Common myeloid progenitor, CD34-positive (primary cell): ENCODE measurements at regions not wholly inside any gene's neighbourhood (a gene's known extent, or its start where the extent isn't known, plus 50 kb on each side); places are given as distances from the start of the nearest gene placed in this dataset.

Source experiments
- CTCF ChIA-PET: fragments of 350-600 bp; sonication (Branson Sonifier 250); formaldehyde crosslinking; loops from one replicate; lab custom pipeline; 2021; ENCODE audit warnings: antibody characterized with exemption; lab: Charles Lee
- POLR2A ChIA-PET: fragments of 350-600 bp; sonication (Branson Sonifier 250); formaldehyde crosslinking; loops from one replicate; lab custom pipeline; 2021; ENCODE audit warnings: antibody characterized with exemption; lab: Charles Lee
- DNase-seq, 3 donors: peaks; one replicate each; pipeline versions ENCODE4 v3.0.0 to v3.0.0-alpha.2; 2013
- H3K27ac ChIP-seq, 2 experiments: 1 replicate in 1 of 2; 2 replicates in 1 of 2; pipeline ENCODE4 v1.7.0; 2013; ENCODE audit warnings: inconsistent platforms in 2 of 2, low read length in 2 of 2, mild to moderate bottlenecking in 2 of 2, low read depth in 1 of 2, moderate library complexity in 1 of 2; ENCODE audit not compliant: severe bottlenecking in 2 of 2, insufficient read depth in 1 of 2, poor library complexity in 1 of 2
- H3K27me3 ChIP-seq, 5 experiments: replicated peaks in 2 of 5; 1 replicate in 3 of 5; 2 replicates in 2 of 5; pipeline versions ENCODE4 v1.6.1 to v1.7.0; 2013; ENCODE audit warnings: low read length in 4 of 5, mild to moderate bottlenecking in 2 of 5, moderate library complexity in 2 of 5, inconsistent platforms in 1 of 5; ENCODE audit not compliant: insufficient read depth in 5 of 5, control insufficient read depth in 4 of 5
- H3K36me3 ChIP-seq, 4 experiments: 1 replicate in 2 of 4; 2 replicates in 2 of 4; pipeline versions ENCODE4 v1.6.1 to v1.7.0; 2013; ENCODE audit warnings: low read length in 3 of 4, control low read depth in 1 of 4, mild to moderate bottlenecking in 1 of 4; ENCODE audit not compliant: control insufficient read depth in 4 of 4, insufficient read depth in 4 of 4
- H3K4me1 ChIP-seq, 4 experiments: 1 replicate in 3 of 4; 2 replicates in 1 of 4; pipeline versions ENCODE4 v1.6.1 to v1.7.1; 2013; ENCODE audit warnings: low read length in 3 of 4, mild to moderate bottlenecking in 3 of 4, control low read depth in 1 of 4, inconsistent platforms in 1 of 4, moderate library complexity in 1 of 4; ENCODE audit not compliant: control insufficient read depth in 4 of 4, insufficient read depth in 4 of 4; ENCODE audit errors: control extremely low read depth in 1 of 4
- H3K4me3 ChIP-seq, 7 experiments: 1 replicate in 4 of 7; 2 replicates in 3 of 7; pipeline versions ENCODE4 v1.5.1 to v1.7.0; 2013; ENCODE audit warnings: mild to moderate bottlenecking in 7 of 7, low read length in 6 of 7, moderate library complexity in 6 of 7, inconsistent platforms in 2 of 7, low read depth in 2 of 7, control low read depth in 1 of 7; ENCODE audit not compliant: insufficient read depth in 4 of 7, control insufficient read depth in 1 of 7; ENCODE audit errors: extremely low read depth in 1 of 7
- H3K9me3 ChIP-seq, 5 experiments: 1 replicate in 4 of 5; 2 replicates in 1 of 5; pipeline versions ENCODE4 v1.6.1 to v1.7.1; 2013; ENCODE audit warnings: low read length in 4 of 5, mild to moderate bottlenecking in 2 of 5, inconsistent platforms in 1 of 5, low read depth in 1 of 5, moderate library complexity in 1 of 5; ENCODE audit not compliant: control insufficient read depth in 4 of 5, insufficient read depth in 2 of 5; ENCODE audit errors: control extremely low read depth in 1 of 5
- WGBS: methylation state at CpG from one replicate; pipeline ENCODE4 v1.1.5; 2013; ENCODE audit not compliant: insufficient coverage; 5-methylcytosine and 5-hydroxymethylcytosine counted together

DNA sequence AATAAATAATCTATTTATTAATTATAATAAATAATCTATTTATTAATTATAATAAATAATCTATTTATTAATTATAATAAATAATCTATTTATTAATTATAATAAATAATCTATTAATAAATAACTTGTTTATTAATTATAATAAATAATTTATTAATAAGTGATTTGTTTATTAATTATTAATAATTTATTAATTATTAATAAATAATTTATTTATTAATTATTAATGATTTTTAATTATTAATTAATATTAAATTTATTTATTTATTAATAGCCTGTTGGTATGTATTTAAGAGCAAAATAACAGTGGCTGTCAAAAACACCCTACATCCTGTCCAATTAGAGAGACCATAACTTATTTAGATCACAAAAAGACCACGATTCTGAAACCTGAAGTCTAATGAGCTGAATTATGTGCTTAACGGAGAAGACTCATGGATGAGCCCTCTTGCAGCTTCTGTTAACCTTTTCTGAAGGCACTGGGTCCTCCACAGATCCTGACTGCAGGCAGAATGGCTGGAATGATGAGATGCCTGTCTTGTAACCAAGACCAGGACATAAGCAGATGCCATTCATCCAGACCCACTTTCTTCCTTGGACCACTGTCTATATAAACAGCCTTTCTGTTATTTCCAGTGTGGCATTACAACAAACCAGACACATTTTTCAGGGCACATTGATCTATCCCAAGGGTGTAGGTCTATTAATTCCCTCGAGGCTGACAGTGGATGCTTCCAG is 134.2 kb downstream of the SETD4 start:
- CTCF ChIA-PET = no interaction called here
- POLR2A ChIA-PET = no interaction called here

DNA sequence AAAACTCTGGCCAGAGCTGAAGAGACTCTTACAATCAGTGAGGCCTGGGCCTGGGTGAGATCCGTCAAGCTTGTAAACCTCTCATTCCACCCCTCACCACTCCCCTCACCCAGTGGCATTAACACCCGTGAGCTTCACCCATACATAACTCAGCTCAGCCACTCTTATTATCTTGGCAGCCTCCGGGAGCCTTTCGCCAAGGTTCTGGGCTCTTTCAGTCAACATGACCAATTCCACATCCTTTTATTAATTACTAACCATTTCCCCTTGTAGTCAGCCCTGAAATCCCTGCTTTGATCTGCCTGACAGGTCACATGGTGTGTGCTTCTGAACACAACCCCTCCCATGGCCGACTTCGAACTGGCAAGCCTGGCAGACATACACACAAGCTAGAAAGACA is 134.8 kb downstream of the SETD4 start:
- Histone ChIP-seq H3K9me3 (no peaks in the 10 kb centered on the region), H3K4me1 (peaks cover 0 to 21% (median 5%) of the 10 kb centered on the region in 4 experiments)
- DNase-seq = peak; percentile 49 to 84 (median 66)

More for the DNA sequence above, 134.2 kb downstream of the SETD4 start:
- Histone ChIP-seq H3K4me3 (no peak overlapping the region), H3K4me1 (peaks cover 0 to 24% (median 5%) of the 10 kb centered on the region in 4 experiments), H3K9me3 (no peaks in the 10 kb centered on the region), H3K36me3 (no peaks in the 10 kb centered on the region), H3K27ac (no peak overlapping the region), H3K27me3 (no peaks in the 10 kb centered on the region)
- DNase-seq = no peak
- 90% methylated on average over 2 of the region's 3 CpGs for WGBS

DNA sequence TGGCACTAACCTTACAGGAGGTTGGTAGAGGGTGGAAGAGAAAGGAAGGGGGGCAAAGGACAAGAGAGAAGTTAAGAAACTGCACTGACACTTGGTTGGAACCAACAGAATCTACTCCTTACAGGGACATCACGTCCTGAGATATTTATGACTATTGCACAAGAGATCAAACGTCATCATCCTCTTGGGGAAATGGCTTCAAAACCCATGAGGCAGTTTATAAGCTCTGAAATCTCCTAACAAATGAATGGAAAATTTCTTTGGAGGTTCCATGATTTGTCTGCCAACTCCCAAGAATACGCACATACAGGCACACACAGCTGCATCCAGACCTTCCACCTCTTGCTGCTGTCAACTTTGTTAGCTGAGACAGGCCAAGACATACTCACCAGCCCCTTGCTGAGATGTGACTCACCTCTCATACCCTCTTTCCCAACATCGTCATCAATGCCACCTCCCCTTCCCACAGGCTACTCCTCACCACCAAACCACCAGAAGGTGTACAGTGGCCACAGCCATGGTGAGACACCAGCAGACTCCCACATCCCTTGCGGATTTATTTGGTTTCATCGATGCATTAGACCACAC is 135.5 kb downstream of the SETD4 start:
- H3K4me1 ChIP-seq = peaks cover 0 to 26% (median 5%) of the 10 kb centered on the region in 4 experiments
- H3K27ac ChIP-seq = no peak overlapping the region
- ChIA-PET POLR2A (interaction anchor here (0.5 kb wide), 1 partner anchor 171 kb away, joined by 3 read pairs; no protein-coding TSS in a partner anchor), CTCF (interaction anchor here (1.1 kb wide), 3 partner anchors 9 to 875 kb away, joined by 3 to 4 read pairs (median 3); no protein-coding TSS in a partner anchor)
- no peaks in the 10 kb centered on the region for H3K36me3 ChIP-seq
- peak in 2 of 3 donors; percentile 68 to 73 for DNase-seq
- no peaks in the 10 kb centered on the region for H3K27me3 ChIP-seq
- H3K9me3 ChIP-seq = no peaks in the 10 kb centered on the region
- 79% methylated on average over 4 of the region's 6 CpGs for WGBS
- no peak overlapping the region for H3K4me3 ChIP-seq

More for the DNA sequence above, 134.8 kb downstream of the SETD4 start:
- ChIA-PET CTCF (interaction anchor here (1.1 kb wide), 2 partner anchors 8 to 876 kb away, joined by 3 to 4 read pairs; no protein-coding TSS in a partner anchor), POLR2A (no interaction called here)
- Histone ChIP-seq H3K27me3 (no peaks in the 10 kb centered on the region), H3K27ac (no peak overlapping the region), H3K4me3 (no peak overlapping the region), H3K36me3 (no peaks in the 10 kb centered on the region)
- 29% methylated on average over 4 of the region's 6 CpGs for WGBS

DNA sequence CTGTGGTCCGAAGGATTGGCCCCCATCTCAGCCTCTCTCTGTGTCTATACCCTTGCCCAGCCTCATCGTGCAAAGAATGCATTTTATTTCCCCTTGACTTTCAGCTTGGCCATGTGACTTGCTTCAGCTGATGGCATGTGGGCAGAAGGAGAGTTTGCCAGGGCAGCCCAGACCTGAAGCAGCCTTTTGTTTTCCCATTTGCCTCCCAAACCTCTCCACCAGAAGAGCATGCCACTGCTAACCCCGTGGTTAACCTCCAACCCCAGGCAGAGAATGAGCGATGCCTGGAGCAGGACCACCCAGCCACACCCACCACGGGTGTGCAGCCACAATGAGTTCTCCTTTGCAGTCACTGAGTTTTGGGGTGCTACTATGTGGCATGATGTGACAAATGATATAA is 136.4 kb downstream of the SETD4 start:
- Histone ChIP-seq H3K9me3 (peaks cover 0 to 4% (median 0%) of the 10 kb centered on the region in 5 experiments), H3K27ac (no peak overlapping the region), H3K4me1 (peaks cover 0 to 30% (median 5%) of the 10 kb centered on the region in 4 experiments), H3K27me3 (no peaks in the 10 kb centered on the region), H3K36me3 (no peaks in the 10 kb centered on the region), H3K4me3 (no peak overlapping the region)
- no peak for DNase-seq
- 95% methylated on average over 2 of the region's 5 CpGs for WGBS
- ChIA-PET CTCF (interaction anchor here (1.1 kb wide), 1 partner anchor 14 kb away, joined by 3 read pairs; no protein-coding TSS in a partner anchor), POLR2A (no interaction called here)

DNA sequence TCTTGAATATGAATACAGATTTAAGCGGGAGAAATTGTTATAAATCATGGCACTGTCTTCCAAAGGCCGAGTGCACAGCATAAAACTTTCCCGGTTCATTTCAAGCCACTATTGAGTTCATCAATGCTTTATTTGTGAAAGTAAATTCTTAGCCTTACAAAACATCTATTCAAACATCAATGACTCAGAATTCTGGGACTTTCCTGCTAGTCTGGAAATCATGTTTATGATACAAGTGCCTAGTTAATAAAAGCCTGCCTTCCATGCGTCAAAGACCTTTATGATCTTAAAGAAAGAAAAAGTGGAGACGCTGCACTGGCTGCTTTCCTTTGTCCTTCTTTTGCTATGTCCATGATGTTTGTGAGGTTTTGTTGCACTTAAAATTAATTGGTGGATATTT is 137.7 kb downstream of the SETD4 start:
- 100% methylated on average over 2 of the region's 5 CpGs for WGBS
- CTCF ChIA-PET = interaction anchor here (1.8 kb wide), 1 partner anchor 13 kb away, joined by 5 read pairs; no protein-coding TSS in a partner anchor
- POLR2A ChIA-PET = no interaction called here
- H3K9me3 ChIP-seq = peaks cover 0 to 4% (median 0%) of the 10 kb centered on the region in 5 experiments
- no peaks in the 10 kb centered on the region for H3K36me3 ChIP-seq
- H3K27ac ChIP-seq = no peak overlapping the region
- no peak for DNase-seq
- H3K4me1 ChIP-seq = peaks cover 0 to 30% (median 5%) of the 10 kb centered on the region in 4 experiments
- no peak overlapping the region for H3K4me3 ChIP-seq
- no peaks in the 10 kb centered on the region for H3K27me3 ChIP-seq

DNA sequence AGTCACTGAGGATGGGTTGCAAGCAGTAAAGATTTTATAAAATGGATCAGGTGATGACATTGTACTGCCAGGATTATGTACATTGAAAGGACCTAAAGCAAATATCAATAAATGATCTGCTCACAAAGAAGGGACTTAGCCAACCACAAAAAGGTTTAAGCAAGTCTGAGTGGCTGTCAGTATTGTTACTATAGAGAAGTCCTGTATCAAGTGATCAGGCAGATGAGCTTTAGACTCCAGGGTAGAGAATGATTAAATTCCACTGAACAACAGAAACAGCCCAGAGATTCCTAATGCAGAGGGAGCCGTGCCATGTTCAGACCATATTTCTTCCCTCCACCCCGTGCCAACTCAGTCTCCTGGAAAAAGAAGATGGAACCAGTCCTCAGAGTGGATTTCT is 138.9 kb downstream of the SETD4 start:
- H3K36me3 ChIP-seq = no peaks in the 10 kb centered on the region
- H3K4me3 ChIP-seq = no peak overlapping the region
- H3K9me3 ChIP-seq = peaks cover 0 to 4% (median 0%) of the 10 kb centered on the region in 5 experiments
- DNase-seq = no peak
- no peak overlapping the region for H3K27ac ChIP-seq
- WGBS = no CpG with 5 or more reads among the region's 2 CpGs
- peaks cover 0 to 30% (median 5%) of the 10 kb centered on the region in 4 experiments for H3K4me1 ChIP-seq
- POLR2A ChIA-PET = no interaction called here
- CTCF ChIA-PET = interaction anchor here (1.8 kb wide), 1 partner anchor 12 kb away, joined by 5 read pairs; no protein-coding TSS in a partner anchor
- no peaks in the 10 kb centered on the region for H3K27me3 ChIP-seq

DNA sequence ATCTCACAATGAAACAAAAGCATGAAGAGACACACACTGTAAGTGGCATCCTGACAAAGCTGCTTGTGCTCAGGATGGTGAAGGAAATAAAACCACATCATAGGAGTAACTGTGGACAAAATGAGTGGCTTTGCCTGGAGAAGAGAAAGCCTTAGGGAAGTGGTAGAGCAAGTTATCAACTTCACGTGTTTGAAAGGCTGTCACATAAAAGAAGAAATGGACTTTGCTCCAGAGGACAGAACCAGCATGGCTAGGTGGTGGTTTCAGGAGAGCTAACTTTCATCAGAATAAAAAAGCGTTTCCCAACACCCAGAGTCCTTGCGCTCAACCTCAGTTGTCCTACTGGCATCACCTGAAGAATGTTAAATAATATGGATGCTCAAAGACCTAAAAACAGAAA is 139.9 kb downstream of the SETD4 start:
- CTCF ChIA-PET = no interaction called here
- Histone ChIP-seq H3K36me3 (no peaks in the 10 kb centered on the region), H3K4me1 (peaks cover 0 to 26% (median 1%) of the 10 kb centered on the region in 4 experiments), H3K27me3 (no peaks in the 10 kb centered on the region), H3K27ac (no peak overlapping the region), H3K9me3 (peaks cover 0 to 5% (median 0%) of the 10 kb centered on the region in 5 experiments), H3K4me3 (no peak overlapping the region)
- POLR2A ChIA-PET = no interaction called here
- DNase-seq = no peak
- WGBS = 82% methylated on average over 1 of the region's 3 CpGs
